PC-9 (cell line): ENCODE measurements at regions not wholly inside any gene's neighbourhood (a gene's known extent, or its start where the extent isn't known, plus 50 kb on each side); places are given as distances from the start of the nearest gene placed in this dataset.

Experiments
- EZH2 ChIP-seq: fragments of 200-600 bp; sonication (generic); IDR thresholded peaks from 2 replicates; pipeline ENCODE4 v1.8.0; 2017; ENCODE audit warnings: antibody characterized with exemption, low read depth
- TF ChIP-seq, protein P1 (sequence below): fragments of 200-600 bp; sonication (generic); conservative IDR thresholded peaks from 2 replicates; pipeline ENCODE4 v1.6.1; 2017; ENCODE audit warnings: mixed run types, antibody characterized with exemption, mild to moderate bottlenecking, moderate library complexity

- TF ChIP-seq, protein P1, sequence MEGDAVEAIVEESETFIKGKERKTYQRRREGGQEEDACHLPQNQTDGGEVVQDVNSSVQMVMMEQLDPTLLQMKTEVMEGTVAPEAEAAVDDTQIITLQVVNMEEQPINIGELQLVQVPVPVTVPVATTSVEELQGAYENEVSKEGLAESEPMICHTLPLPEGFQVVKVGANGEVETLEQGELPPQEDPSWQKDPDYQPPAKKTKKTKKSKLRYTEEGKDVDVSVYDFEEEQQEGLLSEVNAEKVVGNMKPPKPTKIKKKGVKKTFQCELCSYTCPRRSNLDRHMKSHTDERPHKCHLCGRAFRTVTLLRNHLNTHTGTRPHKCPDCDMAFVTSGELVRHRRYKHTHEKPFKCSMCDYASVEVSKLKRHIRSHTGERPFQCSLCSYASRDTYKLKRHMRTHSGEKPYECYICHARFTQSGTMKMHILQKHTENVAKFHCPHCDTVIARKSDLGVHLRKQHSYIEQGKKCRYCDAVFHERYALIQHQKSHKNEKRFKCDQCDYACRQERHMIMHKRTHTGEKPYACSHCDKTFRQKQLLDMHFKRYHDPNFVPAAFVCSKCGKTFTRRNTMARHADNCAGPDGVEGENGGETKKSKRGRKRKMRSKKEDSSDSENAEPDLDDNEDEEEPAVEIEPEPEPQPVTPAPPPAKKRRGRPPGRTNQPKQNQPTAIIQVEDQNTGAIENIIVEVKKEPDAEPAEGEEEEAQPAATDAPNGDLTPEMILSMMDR: no peak
- no peak for TF ChIP-seq EZH2
These were observed 867.7 kb downstream of the NR2F1-AS1 start for GRCh38 chr5:92713335-92713743.
